ENCODE measurements at regions not wholly inside any gene's neighbourhood (a gene's known extent, or its start where the extent isn't known, plus 50 kb on each side); places are given as distances from the start of the nearest gene placed in this dataset.
"Not testable (repeated sequence)": the region's sequence is repeated elsewhere in the genome, so short reads cannot be mapped to it uniquely, and the experiment has no call there.

DNA sequence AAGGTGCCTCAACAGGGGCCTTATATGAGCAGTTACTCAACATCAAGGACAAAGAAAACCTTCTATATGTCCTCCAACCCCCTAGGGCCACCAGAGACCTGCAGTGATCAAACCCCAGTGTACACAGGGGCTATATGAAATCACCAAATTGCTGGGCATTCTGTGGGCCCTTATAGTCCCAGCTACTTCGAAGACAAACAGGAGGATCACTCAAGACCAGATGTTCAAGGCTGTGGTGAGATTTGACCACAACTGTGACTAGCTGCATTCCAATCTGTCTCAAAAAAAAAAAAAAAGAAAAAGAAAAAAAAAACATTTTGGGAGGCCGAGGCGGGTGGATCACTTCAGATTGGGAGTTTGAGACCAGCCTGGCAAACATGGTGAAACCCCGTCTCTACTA, 51.0 kb upstream of the PRB2 start:
- no peak for DNase-seq

DNA sequence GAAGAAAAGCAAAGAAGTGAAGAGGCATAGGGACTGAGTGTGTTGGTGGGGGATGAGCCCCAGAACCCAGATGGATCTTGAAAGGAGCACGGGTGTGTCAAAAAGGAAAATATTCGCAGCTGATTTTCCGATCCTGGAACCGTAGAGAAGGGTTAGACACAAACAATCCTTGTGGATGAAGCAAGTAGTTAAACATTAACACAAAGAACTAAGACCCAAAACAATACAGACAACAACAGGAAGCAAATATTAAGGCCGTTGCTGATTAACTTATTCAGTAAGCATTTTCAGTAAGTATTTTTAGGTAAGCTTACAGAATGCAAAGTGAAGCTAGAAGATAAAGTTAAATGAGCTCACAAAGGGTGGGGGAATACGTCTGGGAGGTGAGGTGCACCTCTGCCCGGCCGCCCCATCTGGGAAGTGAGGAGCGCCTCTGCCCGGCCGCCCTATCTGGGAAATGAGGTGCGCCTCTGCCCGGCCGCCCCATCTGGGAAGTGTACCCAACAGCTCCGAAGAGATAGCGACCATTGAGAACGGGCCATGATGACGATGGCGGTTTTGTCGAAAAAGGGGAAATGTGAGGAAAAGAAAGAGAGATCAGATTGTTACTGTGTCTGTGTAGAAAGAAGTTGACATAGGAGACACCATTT, 62.8 kb upstream of the PRB2 start:
- no peak for DNase-seq

DNA sequence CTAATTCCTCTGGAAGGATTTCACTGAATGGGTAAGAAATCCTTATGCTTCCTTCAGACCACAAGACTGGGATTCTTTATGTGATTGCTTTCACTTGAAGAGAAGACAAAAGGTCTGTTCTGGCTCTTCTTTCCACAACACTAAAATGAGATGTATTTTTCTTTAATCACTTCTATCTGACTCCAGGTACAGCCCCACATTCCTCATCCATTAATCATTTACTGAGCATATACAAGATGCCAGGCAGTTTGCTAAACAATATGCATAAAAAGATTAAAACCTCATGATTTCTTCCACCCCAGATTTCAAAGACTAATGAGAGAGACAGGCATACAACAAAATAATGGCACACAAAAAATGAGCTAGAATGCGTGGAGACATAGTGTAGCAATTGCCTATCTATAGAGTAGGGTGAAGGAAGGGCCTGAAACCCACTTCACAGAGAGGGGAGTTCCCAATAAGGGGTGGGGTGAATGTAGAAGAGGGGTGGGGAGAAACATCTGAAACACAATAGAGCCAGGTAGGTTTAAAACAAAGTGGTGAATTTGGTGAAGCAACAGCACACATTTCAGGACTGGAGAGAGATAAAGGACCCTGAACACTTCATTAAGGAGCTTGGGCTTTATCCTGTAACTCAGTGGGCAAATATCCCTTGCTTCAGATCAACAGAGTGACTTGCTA, 65.1 kb upstream of the PRB2 start:
- DNase-seq = no peak

- no peak for DNase-seq
Observed at GRCh38 chr12:11461433-11461832, 66.1 kb upstream of the PRB2 start.

DNA sequence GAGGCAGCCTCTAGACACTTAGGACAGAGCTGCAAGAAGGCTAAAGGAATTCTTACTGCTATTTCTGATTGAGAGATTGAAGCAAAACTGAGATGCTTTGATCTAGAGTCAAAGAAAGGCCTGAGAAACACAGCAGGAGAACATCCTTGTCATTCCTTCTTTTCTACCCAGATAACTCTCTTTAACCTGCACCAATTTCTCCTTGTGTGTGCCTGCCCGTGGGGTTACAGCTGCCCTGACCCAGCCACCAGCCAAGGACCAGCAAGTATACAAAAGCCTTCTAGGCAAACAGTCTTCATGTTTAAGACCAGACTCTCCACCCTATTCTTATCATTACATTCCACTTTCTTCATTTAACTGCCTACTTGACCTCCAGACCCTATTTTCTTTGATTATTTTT, 81.7 kb upstream of the PRB2 start:
- no peak for DNase-seq

DNA sequence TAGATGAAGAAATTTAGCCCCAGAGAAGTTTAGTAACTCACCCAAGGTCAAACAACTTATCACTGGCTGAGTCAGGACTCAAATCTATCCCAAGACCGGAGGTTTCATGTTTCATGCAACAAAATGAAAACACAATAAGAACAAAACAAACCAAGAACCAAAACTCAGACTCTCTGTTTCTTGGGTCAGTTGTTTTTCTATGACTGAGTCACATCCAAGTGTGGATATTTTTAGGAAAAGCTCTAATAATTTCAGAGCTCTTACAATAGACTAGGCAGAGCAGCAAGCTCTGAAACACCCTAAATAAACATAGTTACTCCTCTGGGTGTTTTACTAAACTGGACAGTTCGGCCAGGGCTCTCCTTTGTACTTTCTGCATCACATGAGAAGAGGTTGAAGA, 87.6 kb upstream of the PRB2 start:
- DNase-seq = no peak

GRCh38 chr12:11486623-11487444, 91.5 kb upstream of the PRB2 start:
- no peak for DNase-seq

- DNase-seq = no peak
Observed at GRCh38 chr12:11496157-11496851, 100.9 kb upstream of the PRB2 start.

DNA sequence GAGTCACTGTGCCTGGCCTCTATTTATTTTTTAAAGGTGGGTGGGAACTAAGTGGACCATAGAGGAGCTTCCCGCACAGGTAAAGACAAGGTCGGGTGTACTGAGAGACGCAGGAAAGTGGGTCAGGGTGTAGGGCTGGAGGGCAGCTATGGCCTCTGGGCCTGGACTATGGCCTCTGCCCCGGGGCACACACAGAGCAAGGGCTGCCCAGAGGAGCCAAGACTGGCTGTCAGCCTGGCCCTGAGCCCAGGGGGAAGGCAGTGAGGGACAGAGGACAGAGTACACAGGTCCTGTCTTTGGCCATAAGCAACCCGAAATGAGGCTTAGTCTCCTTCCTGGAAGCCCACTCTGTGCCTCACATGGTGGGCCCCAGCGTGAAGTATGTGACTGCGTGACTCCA, 102.1 kb upstream of the PRB2 start:
- DNase-seq = no peak

DNA sequence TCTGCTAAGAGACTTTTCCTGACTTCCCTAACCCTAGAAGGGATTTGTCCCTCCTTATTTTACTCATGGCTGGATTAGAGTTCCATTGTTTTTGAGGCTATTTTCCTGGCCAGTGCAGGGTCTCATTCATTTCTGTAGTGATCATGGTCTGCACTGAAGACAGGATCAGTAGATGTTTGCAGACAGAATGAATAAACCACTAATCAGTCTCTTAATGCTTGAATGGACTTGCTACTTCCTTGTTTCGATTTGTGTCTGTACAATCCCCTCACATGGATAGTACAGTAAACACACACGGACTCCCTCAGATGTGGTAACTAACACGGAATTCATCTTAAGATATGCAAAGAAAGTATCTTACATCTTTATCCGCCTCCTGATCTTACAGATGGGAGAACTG, 102.6 kb upstream of the PRB2 start:
- DNase-seq = no peak

DNA sequence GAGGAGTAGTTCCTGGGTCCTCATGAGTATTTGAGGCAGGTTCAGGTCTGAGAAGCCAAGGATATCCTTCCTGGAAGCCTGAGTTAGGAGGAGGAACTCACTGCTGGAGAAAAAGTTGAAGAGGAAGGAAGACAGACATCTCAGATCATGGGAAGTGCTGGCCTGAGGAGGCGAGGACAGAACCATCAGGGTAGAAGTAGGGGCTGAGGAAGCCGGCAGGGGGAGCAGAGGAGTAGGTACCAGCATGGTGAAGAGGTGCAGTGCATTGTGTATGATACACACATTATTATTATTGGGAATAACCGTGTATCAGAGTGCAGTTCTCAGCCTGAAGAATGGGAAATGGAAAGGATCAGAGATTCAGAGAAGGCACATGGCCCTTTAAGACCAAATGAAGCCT, 103.2 kb upstream of the PRB2 start:
- DNase-seq = not testable (repeated sequence)

DNA sequence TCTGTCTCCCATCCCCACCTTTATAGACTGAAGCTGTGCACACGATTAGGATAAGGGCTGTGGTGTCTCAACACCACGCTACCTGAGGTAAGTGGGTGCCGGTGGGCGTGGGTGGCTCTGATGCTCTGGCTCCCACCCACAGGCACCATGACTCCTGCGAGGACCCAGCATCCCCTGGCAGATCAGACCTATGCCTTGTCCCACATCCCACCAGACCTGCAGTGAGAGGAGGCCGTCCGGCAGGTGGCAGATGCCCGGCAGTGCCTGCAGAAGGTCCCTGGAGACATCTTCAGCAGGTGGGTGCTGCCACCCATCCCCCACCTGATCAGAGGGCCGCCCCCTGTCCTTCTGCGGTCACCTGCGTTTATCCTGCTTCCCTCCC, 104.4 kb upstream of the PRB2 start:
- no peak for DNase-seq

DNA sequence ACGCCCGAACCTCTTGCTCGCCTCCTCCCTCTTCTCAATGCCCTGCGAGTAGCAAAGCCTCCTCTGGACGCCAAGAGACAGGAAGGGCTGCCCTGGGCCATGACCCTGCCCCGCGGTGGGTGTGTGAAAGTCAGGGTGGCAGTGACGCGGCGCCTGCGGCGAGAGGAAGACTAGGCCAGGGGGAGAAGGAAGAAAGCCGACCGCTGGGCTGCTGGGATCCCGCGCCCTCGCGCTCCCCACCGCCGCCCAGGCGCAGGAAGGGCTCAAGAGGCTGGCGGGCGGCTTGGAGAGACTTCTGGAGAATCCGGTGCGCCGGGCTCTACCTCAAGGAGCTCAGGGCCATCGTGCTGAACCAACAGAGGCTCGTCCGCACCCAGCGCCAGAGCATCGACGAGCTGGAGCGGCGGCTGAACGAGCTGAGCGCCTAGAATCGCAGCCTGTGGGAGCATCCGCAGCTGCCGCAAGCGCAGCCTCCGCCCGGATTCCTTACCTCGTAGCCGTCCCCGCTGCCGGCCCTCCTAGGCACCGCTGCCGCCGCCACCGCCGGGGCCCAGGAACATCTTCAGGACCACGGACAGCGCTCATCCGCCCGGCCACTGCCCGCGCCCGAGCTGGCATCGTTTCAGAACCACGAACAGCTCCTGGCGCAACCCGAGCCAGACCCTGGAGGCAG, 105.0 kb upstream of the PRB2 start:
- DNase-seq = no peak

DNA sequence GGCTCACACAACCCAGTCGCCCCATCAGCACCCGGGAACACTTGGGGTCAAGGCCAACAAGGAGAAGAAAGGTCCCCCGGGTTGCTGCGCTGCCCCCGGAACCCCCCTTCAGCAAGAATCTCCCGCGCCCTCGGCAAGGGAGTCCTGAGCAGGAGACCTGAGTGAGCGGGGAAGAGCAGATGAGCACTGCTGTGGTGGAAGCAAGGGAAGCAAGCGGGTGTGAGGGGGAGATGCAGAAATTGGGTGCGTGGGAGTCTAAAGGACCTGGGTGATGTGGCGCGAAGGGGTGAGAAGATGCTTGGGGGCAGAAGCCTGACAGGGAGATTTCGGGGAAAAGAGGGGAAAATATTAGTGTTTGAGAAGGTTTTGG, 105.5 kb upstream of the PRB2 start:
- no peak for DNase-seq

GRCh38 chr12:11508699-11509098, 113.3 kb upstream of the PRB2 start:
- no peak for DNase-seq

DNA sequence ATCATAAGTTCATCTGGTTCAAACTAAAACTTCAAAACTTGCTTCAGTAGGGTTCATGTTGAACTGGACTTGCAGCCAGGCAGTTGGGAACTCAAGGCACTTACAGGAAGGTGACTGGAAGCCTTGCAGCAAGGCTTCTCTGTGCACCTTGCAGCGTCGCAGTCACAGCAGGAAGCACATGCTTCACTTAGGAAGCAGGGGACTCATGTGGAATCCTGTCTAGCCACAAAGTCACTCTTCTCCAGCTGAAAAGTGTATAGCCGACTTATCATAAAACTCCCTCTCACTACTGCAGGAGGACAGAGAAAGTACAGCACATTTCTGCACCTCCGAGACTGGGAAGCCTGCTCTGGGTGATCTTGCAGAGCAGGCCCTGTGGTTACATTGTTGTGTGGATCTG, 114.0 kb upstream of the PRB2 start:
- DNase-seq = no peak

- DNase-seq = no peak
Observed at GRCh38 chr12:11510671-11511070, 115.3 kb upstream of the PRB2 start.

DNA sequence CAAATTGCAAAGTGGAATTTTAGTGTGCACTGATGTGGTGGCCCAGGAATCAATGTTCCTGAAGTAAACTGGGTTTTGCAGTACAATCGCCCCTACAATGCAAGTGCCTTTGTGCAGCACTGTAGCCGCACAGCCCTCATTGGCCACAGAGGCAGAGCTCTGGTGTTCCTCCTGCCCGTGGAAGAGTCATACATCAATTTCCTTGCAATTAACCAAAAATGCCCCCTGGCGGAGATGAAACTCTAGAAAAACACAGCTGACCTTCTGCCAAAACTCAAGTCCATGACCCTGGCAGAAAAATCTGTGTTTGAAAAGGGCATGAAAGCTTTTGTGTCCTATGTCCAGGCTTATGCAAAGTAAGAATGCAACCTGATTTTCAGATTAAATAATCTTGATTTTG, 117.9 kb upstream of the PRB2 start:
- DNase-seq = no peak

DNA sequence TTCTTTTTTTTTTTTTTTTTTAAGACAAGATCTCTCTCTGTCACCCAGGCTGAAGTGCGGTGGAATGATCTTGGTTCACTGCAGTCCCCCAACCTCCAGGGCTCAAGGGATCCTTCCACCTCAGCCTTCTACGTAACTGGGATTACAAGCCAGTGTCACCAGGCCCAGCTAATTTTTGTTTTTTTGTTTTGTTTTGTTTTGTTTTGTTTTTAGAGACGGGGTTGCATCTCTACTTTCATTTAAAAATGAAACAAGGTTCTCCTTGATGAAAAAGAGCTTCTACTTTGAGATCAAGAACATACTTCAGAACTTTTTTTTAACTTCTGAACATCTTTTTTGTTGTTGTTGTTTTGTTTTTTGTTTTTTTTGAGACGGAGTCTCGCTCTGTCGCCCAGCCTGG, 121.7 kb upstream of the PRB2 start:
- no peak for DNase-seq

DNA sequence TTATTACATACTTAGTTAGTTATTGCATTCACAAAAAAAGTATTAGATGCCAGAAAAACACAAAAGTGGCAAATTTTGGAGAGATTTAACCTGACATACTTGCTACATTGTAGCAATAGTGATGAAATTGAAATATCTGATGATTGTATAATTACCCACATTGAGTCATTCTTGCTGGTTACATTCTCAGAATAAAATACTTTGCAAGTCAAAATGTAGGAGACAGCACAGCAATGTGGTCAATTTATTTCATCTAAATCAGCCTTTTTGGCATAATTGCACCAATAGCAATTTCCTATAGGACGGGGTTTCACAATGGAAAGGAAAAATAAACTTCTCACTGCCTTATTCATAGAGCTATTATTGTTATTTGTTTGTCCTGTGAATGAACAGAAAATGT, 125.0 kb upstream of the ETV6 start:
- no peak for DNase-seq

GRCh38 chr12:11534064-11534463, 115.4 kb upstream of the ETV6 start:
- no peak for DNase-seq

DNA sequence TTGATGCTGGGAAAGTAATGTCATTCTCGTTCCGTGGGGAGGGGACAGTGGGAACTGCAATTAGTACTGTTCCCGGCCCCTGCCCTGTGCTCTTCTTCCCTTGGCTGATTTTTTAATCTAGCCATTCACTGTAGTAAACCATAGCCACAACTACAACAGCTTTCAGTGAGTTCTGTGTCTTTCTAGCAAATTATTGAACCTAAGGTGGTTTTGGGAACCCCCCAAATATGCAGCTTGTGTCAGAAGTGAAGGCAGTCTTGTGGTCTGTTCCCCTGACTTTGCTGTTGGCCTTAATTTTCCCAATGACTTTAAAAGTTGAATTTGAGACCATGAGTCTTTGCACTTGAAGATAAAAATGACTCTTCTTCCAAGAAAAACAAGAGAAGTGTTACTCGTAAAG, 114.3 kb upstream of the ETV6 start:
- no peak for DNase-seq

DNA sequence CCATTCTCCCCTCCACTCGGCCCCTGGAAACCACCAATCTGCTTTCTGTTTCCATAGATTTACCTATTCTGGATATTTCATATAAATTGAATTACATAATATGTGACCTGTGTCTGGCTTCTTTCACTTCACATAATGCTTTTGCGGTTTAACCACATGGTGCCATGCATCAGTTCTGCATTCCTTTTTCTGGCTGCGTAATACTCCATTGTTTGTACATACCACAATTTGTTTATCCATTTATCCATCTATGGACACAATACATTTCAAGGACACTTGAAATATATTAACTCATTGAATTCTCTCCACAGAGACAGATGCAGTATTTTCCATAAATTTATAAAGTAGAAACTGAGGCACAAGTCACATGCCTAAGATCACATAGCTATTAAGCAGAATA, 110.3 kb upstream of the ETV6 start:
- DNase-seq = no peak

All from NCI-H187 treated with DMSO at 0.1 percent for 48 hours (cell line).